HPDE6-E6E7 (cell line): ENCODE measurements at regions not wholly inside any gene's neighbourhood (a gene's known extent, or its start where the extent isn't known, plus 50 kb on each side); places are given as distances from the start of the nearest gene placed in this dataset.

ENCODE experiments used
- DNase-seq: peaks from one replicate; pipeline ENCODE4 v3.0.0; 2011; ENCODE audit warnings: missing footprints; ENCODE audit errors: extremely low spot score

- no peak for DNase-seq
Measured at GRCh38 chr10:88082806-88083596, 219.6 kb downstream of the PTEN start.

- no peak for DNase-seq
Measured at GRCh38 chr10:88083597-88083989, 220.2 kb downstream of the PTEN start.

- DNase-seq: no peak
Measured at GRCh38 chr10:88086187-88086960, 222.9 kb downstream of the PTEN start.

- peak; percentile 77 for DNase-seq
Measured at GRCh38 chr10:88088441-88089340, 225.3 kb downstream of the PTEN start.

GRCh38 chr10:88089498-88089897 lies 226.1 kb downstream of the PTEN start:
- DNase-seq: no peak

- DNase-seq: no peak
Measured at GRCh38 chr10:88090568-88091214, 227.3 kb downstream of the PTEN start.

GRCh38 chr10:88091490-88092061 lies 228.2 kb downstream of the PTEN start:
- peak; percentile 56 for DNase-seq

GRCh38 chr10:88092265-88092664 lies 228.8 kb downstream of the PTEN start:
- no peak for DNase-seq

- DNase-seq: no peak
Measured at GRCh38 chr10:88092973-88093372, 229.5 kb downstream of the PTEN start.

- DNase-seq: no peak
Measured at GRCh38 chr10:88094795-88095194, 231.4 kb downstream of the PTEN start.

GRCh38 chr10:88095223-88095721 lies 231.8 kb downstream of the PTEN start:
- DNase-seq: no peak

GRCh38 chr10:88095778-88096431 lies 232.5 kb downstream of the PTEN start:
- DNase-seq: no peak

- DNase-seq: no peak
Measured at GRCh38 chr10:88097092-88097516, 233.7 kb downstream of the PTEN start.

- DNase-seq: no peak
Measured at GRCh38 chr10:88097536-88097935, 234.1 kb downstream of the PTEN start.

GRCh38 chr10:88100281-88100680 lies 236.9 kb downstream of the PTEN start:
- no peak for DNase-seq

GRCh38 chr10:88101666-88102065 lies 238.2 kb downstream of the PTEN start:
- no peak for DNase-seq

GRCh38 chr10:88103576-88103975 lies 240.2 kb downstream of the PTEN start:
- no peak for DNase-seq

GRCh38 chr10:88104223-88104622 lies 240.8 kb downstream of the PTEN start:
- DNase-seq: no peak

- no peak for DNase-seq
Measured at GRCh38 chr10:88106366-88106765, 242.9 kb downstream of the PTEN start.

- no peak for DNase-seq
Measured at GRCh38 chr10:88107296-88108097, 244.1 kb downstream of the PTEN start.
